ENCODE measurements at regions not wholly inside any gene's neighbourhood (a gene's known extent, or its start where the extent isn't known, plus 50 kb on each side); places are given as distances from the start of the nearest gene placed in this dataset.

- Histone ChIP-seq H3K4me1 (no peaks in the 10 kb centered on the region), H3K4me3 (replicated peaks in 1 of 3) (no peak overlapping the region), H3K36me3 (no peaks in the 10 kb centered on the region), H3K27me3 (no peaks in the 10 kb centered on the region), H3K9me3 (no peaks in the 10 kb centered on the region), H3K27ac (no peak overlapping the region)
- intact Hi-C loops (cut with DNase I) = no loop called here
- DNase-seq = no peak
- TF ChIP-seq CTCF (IDR thresholded peaks at IDR 0.05) (no peak), POLR2A (IDR thresholded peaks at IDR 0.05) (no peak)
- 92 to 93% methylated on average over 3 of the region's 3 CpGs for WGBS, 2 donors
Observed at GRCh38 chr12:85654456-85654840, 181.8 kb downstream of the RASSF9 start.

- no peak overlapping the region for H3K27ac ChIP-seq
- WGBS, 2 donors = 93 to 94% methylated on average over 2 of the region's 2 CpGs
- H3K4me3 ChIP-seq (replicated peaks in 1 of 3) = no peak overlapping the region
- no peaks in the 10 kb centered on the region for H3K4me1 ChIP-seq
- no peak for TF ChIP-seq POLR2A (IDR thresholded peaks at IDR 0.05)
- no peak for TF ChIP-seq CTCF (IDR thresholded peaks at IDR 0.05)
- H3K9me3 ChIP-seq = no peaks in the 10 kb centered on the region
- no peak for DNase-seq
- intact Hi-C loops (cut with DNase I) = no loop called here
- H3K27me3 ChIP-seq = no peaks in the 10 kb centered on the region
- no peaks in the 10 kb centered on the region for H3K36me3 ChIP-seq
Observed at GRCh38 chr12:85656561-85656960, 179.6 kb downstream of the RASSF9 start.

GRCh38 chr12:85657251-85657650 lies 179.0 kb downstream of the RASSF9 start:
- Histone ChIP-seq H3K4me1 (no peaks in the 10 kb centered on the region), H3K36me3 (no peaks in the 10 kb centered on the region), H3K27me3 (no peaks in the 10 kb centered on the region), H3K9me3 (no peaks in the 10 kb centered on the region), H3K27ac (no peak overlapping the region), H3K4me3 (replicated peaks in 1 of 3) (no peak overlapping the region)
- intact Hi-C loops (cut with DNase I) = no loop called here
- 89 to 94% methylated on average over 2 of the region's 2 CpGs for WGBS, 2 donors
- TF ChIP-seq CTCF (IDR thresholded peaks at IDR 0.05) (no peak), POLR2A (IDR thresholded peaks at IDR 0.05) (no peak)
- DNase-seq = no peak

GRCh38 chr12:85657836-85658630 lies 178.2 kb downstream of the RASSF9 start:
- TF ChIP-seq CTCF (IDR thresholded peaks at IDR 0.05) = no peak
- no peak for TF ChIP-seq POLR2A (IDR thresholded peaks at IDR 0.05)
- Histone ChIP-seq H3K36me3 (no peaks in the 10 kb centered on the region), H3K9me3 (no peaks in the 10 kb centered on the region), H3K4me1 (no peaks in the 10 kb centered on the region), H3K27me3 (no peaks in the 10 kb centered on the region), H3K4me3 (replicated peaks in 1 of 3) (no peak overlapping the region), H3K27ac (no peak overlapping the region)
- DNase-seq = no peak
- 87 to 95% methylated on average over 2 of the region's 2 CpGs for WGBS, 2 donors
- intact Hi-C loops (cut with DNase I) = no loop called here

GRCh38 chr12:85659754-85660530 lies 176.3 kb downstream of the RASSF9 start:
- intact Hi-C loops (cut with DNase I) = no loop called here
- TF ChIP-seq POLR2A (IDR thresholded peaks at IDR 0.05) = no peak
- TF ChIP-seq CTCF (IDR thresholded peaks at IDR 0.05) = no peak
- no peak for DNase-seq
- Histone ChIP-seq H3K27me3 (no peaks in the 10 kb centered on the region), H3K27ac (no peak overlapping the region), H3K36me3 (no peaks in the 10 kb centered on the region), H3K9me3 (no peaks in the 10 kb centered on the region), H3K4me3 (replicated peaks in 1 of 3) (no peak overlapping the region), H3K4me1 (no peaks in the 10 kb centered on the region)
- 77 to 88% methylated on average over 6 to 7 of the region's 7 CpGs for WGBS, 2 donors
